NT2/D1 (cell line): ENCODE measurements at regions not wholly inside any gene's neighbourhood (a gene's known extent, or its start where the extent isn't known, plus 50 kb on each side); places are given as distances from the start of the nearest gene placed in this dataset.

ENCODE experiments used
- YY1 ChIP-seq: IDR thresholded peaks from 2 replicates; pipeline ENCODE4 v1.6.1; 2011; ENCODE audit not compliant: insufficient read length, insufficient read depth
- ZNF274 ChIP-seq: IDR thresholded peaks from 2 replicates; pipeline ENCODE4 v1.6.1; 2011; ENCODE audit warnings: mild to moderate bottlenecking, low read depth, low read length

DNA sequence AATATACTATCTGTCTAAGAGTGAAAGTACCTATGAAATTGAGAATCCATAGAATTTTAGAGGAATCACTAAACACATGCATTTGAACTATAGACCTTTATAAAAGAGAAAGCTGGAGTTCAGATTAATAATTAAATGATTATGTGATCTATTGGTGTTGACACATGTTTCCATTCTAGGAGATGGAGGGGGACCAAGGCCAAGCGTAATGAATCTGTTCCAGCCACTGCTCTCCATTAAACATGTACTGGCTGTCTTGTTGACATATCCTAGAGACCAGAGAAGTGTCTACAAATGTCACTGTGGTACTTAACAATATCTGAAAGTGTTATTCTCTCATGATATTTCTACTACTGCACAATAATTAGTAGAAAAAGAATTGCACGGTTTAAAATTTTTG is 432.4 kb downstream of the BMP2 start:
- TF ChIP-seq YY1 (no peak), ZNF274 (no peak)
